ENCODE measurements at regions not wholly inside any gene's neighbourhood (a gene's known extent, or its start where the extent isn't known, plus 50 kb on each side); places are given as distances from the start of the nearest gene placed in this dataset.

- DNase-seq = no peak
Observed at GRCh38 chrX:51437521-51437920, 58.9 kb downstream of the NUDT11 start.

- no peak for DNase-seq
Observed at GRCh38 chrX:51435101-51435500, 61.3 kb downstream of the NUDT11 start.

GRCh38 chrX:51421972-51422597 lies 74.3 kb downstream of the NUDT11 start:
- DNase-seq = no peak

GRCh38 chrX:51420610-51421009 lies 75.8 kb downstream of the NUDT11 start:
- peak; percentile 22 for DNase-seq

- no peak for DNase-seq
Observed at GRCh38 chrX:51408462-51408861, 75.8 kb downstream of the NUDT10 start.

- DNase-seq = no peak
Observed at GRCh38 chrX:51407520-51408409, 75.1 kb downstream of the NUDT10 start.

- DNase-seq = no peak
Observed at GRCh38 chrX:51406688-51407519, 74.3 kb downstream of the NUDT10 start.

GRCh38 chrX:51404445-51404844 lies 71.8 kb downstream of the NUDT10 start:
- no peak for DNase-seq

GRCh38 chrX:51395810-51396728 lies 63.4 kb downstream of the NUDT10 start:
- no peak for DNase-seq

- DNase-seq = no peak
Observed at GRCh38 chrX:51395480-51395809, 62.8 kb downstream of the NUDT10 start.
